Kidney (tissue), 10 donors: ENCODE measurements at regions not wholly inside any gene's neighbourhood (a gene's known extent, or its start where the extent isn't known, plus 50 kb on each side); places are given as distances from the start of the nearest gene placed in this dataset.
"Not testable (repeated sequence)": the region's sequence is repeated elsewhere in the genome, so short reads cannot be mapped to it uniquely, and the experiment has no call there.

ENCODE experiments used
- DNase-seq, 5 donors: peaks; one replicate each; pipeline ENCODE4 v3.0.0-alpha.2; 2013 to 2020
- FAIRE-seq: peaks from 2 replicates; lab custom pipeline; 2012; peaks lifted over from hg19 to GRCh38; lab: Jason Lieb, UNC
- H3K27ac ChIP-seq, 2 donors: one replicate each; pipeline ENCODE4 v1.7.0; 2013; ENCODE audit warnings: low read depth in 2 of 2, low read length in 2 of 2, inconsistent platforms in 1 of 2
- H3K27me3 ChIP-seq: one replicate; pipeline ENCODE4 v1.7.1; 2013; ENCODE audit warnings: low read length, inconsistent platforms; ENCODE audit not compliant: control insufficient read depth, insufficient read depth
- H3K36me3 ChIP-seq, 3 donors: one replicate each; pipeline versions ENCODE4 v1.7.0 to v1.7.1; 2013; ENCODE audit warnings: low read length in 3 of 3, control low read depth in 1 of 3, inconsistent platforms in 1 of 3; ENCODE audit not compliant: insufficient read depth in 3 of 3, control insufficient read depth in 2 of 3
- H3K4me1 ChIP-seq, 3 donors: one replicate each; pipeline versions ENCODE4 v1.7.0 to v1.7.1; 2013; ENCODE audit warnings: low read length in 3 of 3, inconsistent platforms in 1 of 3, low read depth in 1 of 3; ENCODE audit not compliant: control insufficient read depth in 2 of 3, insufficient read depth in 2 of 3
- H3K4me3 ChIP-seq, 3 donors: one replicate each; pipeline versions ENCODE4 v1.7.0 to v1.8.1; 2013; ENCODE audit warnings: low read length in 3 of 3, control low read depth in 1 of 3, inconsistent platforms in 1 of 3
- H3K9ac ChIP-seq, 3 donors: one replicate each; pipeline versions ENCODE4 v1.7.0 to v1.7.1; 2013; ENCODE audit warnings: low read length in 3 of 3, control low read depth in 1 of 3, inconsistent platforms in 1 of 3
- H3K9me3 ChIP-seq, 3 donors: one replicate each; pipeline versions ENCODE4 v1.7.0 to v1.7.1; 2013; ENCODE audit warnings: low read length in 3 of 3, control low read depth in 1 of 3, inconsistent platforms in 1 of 3; ENCODE audit not compliant: control insufficient read depth in 2 of 3, insufficient read depth in 1 of 3
- intact Hi-C: fragments of 100-400 bp; cut with DNase I; formaldehyde crosslinking; loops from one replicate; pipeline ENCODE4 v1.11.1; 2022
- donor health status: control.
- donor health status: control.
- donor health status: DM: yes; HTN: yes; CAD: no.
- donor health status: Normal renal cell carcinoma (clear cell type).

GRCh38 chr2:87417742-87418567 is 329.9 kb upstream of the PLGLB2 start:
- intact Hi-C loops, FAIRE-seq, H3K9ac ChIP-seq, H3K36me3 ChIP-seq, H3K4me1 ChIP-seq, H3K27ac ChIP-seq, H3K27me3 ChIP-seq, H3K4me3 ChIP-seq, H3K9me3 ChIP-seq: not testable (repeated sequence)
- DNase-seq: peak in 1 of 5 donors; percentile 87

DNA sequence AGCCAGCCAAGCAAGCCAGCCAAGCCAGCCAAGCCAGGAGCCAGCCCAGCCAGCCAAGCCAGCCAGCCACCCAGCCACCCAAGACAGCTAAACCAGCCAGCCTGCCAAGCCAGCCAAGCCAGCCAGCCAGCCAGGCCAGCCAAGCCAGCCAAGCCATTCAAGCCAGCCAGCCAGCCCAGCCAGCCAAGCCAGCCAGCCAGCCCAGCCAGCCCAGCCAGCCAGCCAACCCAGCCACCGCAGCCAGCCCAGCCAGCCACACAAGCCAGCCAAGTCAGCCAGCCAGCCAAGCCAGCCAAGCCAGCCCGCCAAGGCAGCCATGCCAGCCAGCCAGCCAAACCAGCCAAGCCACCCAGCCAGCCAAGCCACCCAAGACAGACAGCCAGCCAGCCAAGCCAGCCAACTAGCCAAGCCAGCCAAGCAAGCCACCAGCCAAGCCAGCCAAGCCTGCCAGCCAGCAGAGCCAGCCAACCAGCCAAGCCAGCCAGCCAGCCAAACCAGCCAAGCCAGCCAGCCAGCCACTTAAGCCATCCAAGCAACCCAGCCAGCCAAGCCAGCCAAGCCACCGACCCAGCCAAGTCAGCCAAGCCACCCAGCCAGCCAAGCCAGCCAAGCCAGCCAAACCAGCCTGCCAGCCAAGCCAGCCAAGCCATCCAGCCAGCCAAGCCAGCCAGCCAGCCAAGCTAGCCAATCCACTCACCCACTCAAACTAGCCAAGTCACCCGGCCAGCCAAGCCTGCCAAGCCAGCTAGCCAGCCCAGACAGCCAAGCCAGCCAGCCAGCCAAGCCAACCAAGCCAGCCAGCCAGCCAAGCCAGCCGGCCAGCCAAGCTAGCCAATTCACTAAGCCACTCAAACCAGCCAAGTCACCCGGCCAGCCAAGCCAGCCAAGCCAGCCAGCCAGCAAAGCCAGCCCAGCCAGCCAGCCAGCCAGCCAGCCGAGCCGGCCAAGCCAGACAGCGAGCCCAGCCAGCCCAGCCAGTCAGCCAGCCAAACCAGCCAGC is 328.8 kb upstream of the PLGLB2 start:
- intact Hi-C loops, H3K27ac ChIP-seq, FAIRE-seq, H3K4me1 ChIP-seq, H3K36me3 ChIP-seq, H3K27me3 ChIP-seq, H3K9ac ChIP-seq, H3K4me3 ChIP-seq, H3K9me3 ChIP-seq: not testable (repeated sequence)
- peak in 1 of 5 donors; percentile 89 for DNase-seq

- H3K27me3 ChIP-seq, H3K4me3 ChIP-seq, H3K9ac ChIP-seq, FAIRE-seq, H3K4me1 ChIP-seq, H3K9me3 ChIP-seq, intact Hi-C loops, H3K27ac ChIP-seq, H3K36me3 ChIP-seq: not testable (repeated sequence)
- DNase-seq: peak in 1 of 5 donors; percentile 29
Measured at GRCh38 chr2:87419980-87420379, 327.9 kb upstream of the PLGLB2 start.

DNA sequence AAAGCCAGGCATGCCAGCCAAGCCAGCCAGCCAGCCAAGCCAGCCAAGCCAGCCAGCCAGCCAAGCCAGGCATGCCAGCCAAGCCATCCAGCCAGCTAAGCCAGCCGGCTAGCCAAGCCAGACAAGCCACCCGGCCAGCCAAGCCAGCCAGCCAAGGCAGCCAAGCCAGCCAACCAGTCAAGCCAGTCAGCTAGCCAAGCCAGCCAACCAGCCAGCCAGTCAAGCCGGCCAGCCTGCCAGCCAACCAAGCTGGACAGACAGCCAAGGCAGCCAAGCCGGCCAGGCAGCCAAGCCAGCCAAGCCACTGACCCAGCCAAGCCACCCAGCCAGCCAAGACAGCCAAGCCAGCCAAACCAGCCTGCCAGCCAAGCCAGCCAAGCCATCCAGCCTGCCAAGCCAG is 326.9 kb upstream of the PLGLB2 start:
- FAIRE-seq, H3K9me3 ChIP-seq, H3K4me3 ChIP-seq, H3K4me1 ChIP-seq, H3K9ac ChIP-seq, H3K36me3 ChIP-seq, H3K27ac ChIP-seq, intact Hi-C loops, DNase-seq, H3K27me3 ChIP-seq: not testable (repeated sequence)

GRCh38 chr2:87423796-87424762 is 323.8 kb upstream of the PLGLB2 start:
- H3K9ac ChIP-seq, H3K4me1 ChIP-seq, intact Hi-C loops, H3K27ac ChIP-seq, FAIRE-seq, H3K27me3 ChIP-seq, H3K36me3 ChIP-seq, H3K4me3 ChIP-seq, H3K9me3 ChIP-seq: not testable (repeated sequence)
- DNase-seq: peak in 1 of 5 donors; percentile 87

GRCh38 chr2:87424763-87425154 is 323.1 kb upstream of the PLGLB2 start:
- intact Hi-C loops, H3K9me3 ChIP-seq, H3K9ac ChIP-seq, H3K27me3 ChIP-seq, H3K36me3 ChIP-seq, H3K27ac ChIP-seq, H3K4me3 ChIP-seq, FAIRE-seq, H3K4me1 ChIP-seq: not testable (repeated sequence)
- DNase-seq: peak in 1 of 5 donors; percentile 89

- H3K9ac ChIP-seq, H3K27me3 ChIP-seq, H3K4me3 ChIP-seq, H3K27ac ChIP-seq, H3K9me3 ChIP-seq, FAIRE-seq, H3K4me1 ChIP-seq, intact Hi-C loops, H3K36me3 ChIP-seq: not testable (repeated sequence)
- peak in 1 of 5 donors; percentile 79 for DNase-seq
Measured at GRCh38 chr2:87425191-87425590, 322.7 kb upstream of the PLGLB2 start.
